ENCODE measurements at regions not wholly inside any gene's neighbourhood (a gene's known extent, or its start where the extent isn't known, plus 50 kb on each side); places are given as distances from the start of the nearest gene placed in this dataset.

DNA sequence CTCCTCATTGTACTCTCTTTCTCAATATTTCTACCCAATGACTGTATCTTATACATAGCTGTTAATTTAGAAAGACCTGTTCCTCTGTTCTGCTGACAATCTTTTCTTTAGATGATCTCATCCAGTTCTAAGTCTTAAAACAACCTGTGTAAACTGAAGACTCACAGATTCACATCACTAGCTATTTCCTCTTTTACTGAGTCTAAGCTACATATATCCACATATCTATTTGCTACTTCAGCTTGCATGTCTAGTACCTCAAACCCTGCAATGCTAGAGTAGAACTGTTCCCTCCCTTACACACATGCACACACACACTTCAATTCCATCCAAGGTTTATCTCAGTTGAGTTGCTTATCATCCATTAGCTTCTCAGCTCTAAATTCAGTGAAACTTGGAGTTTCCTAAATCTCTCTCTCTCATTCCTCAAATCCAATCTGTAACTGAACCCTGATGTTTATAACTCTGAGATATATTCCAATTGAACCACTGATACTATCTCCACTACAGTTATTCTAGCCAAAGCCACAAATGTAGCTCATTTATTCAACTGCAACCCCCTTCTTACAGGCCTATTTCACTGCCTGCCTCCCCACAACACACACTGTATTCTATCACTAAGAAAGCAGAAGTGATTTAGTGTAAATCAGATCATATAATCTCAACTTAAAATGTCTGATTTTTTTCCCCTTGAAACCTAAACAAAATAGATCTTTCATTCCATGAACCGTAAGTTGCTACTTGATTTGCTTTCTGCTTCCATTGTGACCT is 1036.8 kb upstream of the POT1 start:
- no peaks in the 10 kb centered on the region for H3K4me1 ChIP-seq (replicated peaks in 1 of 2)
- no peak overlapping the region for H3K4me3 ChIP-seq
- no peaks in the 10 kb centered on the region for H3K36me3 ChIP-seq (replicated peaks in 1 of 2)
- intact Hi-C loops (cut with DNase I) = no loop called here
- H3K9me3 ChIP-seq (replicated peaks in 1 of 3) = no peaks in the 10 kb centered on the region
- H3K27me3 ChIP-seq = no peaks in the 10 kb centered on the region
- WGBS, 4 donors = 55 to 77% (median 75%) methylated on average over 1 of the region's 1 CpG
- no peak for TF ChIP-seq POLR2A (IDR thresholded peaks at IDR 0.05)
- TF ChIP-seq, protein P1, sequence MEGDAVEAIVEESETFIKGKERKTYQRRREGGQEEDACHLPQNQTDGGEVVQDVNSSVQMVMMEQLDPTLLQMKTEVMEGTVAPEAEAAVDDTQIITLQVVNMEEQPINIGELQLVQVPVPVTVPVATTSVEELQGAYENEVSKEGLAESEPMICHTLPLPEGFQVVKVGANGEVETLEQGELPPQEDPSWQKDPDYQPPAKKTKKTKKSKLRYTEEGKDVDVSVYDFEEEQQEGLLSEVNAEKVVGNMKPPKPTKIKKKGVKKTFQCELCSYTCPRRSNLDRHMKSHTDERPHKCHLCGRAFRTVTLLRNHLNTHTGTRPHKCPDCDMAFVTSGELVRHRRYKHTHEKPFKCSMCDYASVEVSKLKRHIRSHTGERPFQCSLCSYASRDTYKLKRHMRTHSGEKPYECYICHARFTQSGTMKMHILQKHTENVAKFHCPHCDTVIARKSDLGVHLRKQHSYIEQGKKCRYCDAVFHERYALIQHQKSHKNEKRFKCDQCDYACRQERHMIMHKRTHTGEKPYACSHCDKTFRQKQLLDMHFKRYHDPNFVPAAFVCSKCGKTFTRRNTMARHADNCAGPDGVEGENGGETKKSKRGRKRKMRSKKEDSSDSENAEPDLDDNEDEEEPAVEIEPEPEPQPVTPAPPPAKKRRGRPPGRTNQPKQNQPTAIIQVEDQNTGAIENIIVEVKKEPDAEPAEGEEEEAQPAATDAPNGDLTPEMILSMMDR (IDR thresholded peaks at IDR 0.05) = no peak
- DNase-seq = no peak
- no peak overlapping the region for H3K27ac ChIP-seq

GRCh38 chr7:125934955-125935354 is 1005.3 kb upstream of the POT1 start:
- no peaks in the 10 kb centered on the region for H3K27me3 ChIP-seq
- intact Hi-C loops (cut with DNase I) = no loop called here
- no peak for DNase-seq
- H3K27ac ChIP-seq = no peak overlapping the region
- H3K36me3 ChIP-seq (replicated peaks in 1 of 2) = no peaks in the 10 kb centered on the region
- H3K4me1 ChIP-seq (replicated peaks in 1 of 2) = no peaks in the 10 kb centered on the region
- 20 to 38% (median 28%) methylated on average over 1 of the region's 1 CpG for WGBS, 4 donors
- no peak overlapping the region for H3K4me3 ChIP-seq
- H3K9me3 ChIP-seq (replicated peaks in 1 of 3) = no peaks in the 10 kb centered on the region
- TF ChIP-seq POLR2A (IDR thresholded peaks at IDR 0.05) = no peak
- TF ChIP-seq, protein P1 (IDR thresholded peaks at IDR 0.05) = no peak

DNA sequence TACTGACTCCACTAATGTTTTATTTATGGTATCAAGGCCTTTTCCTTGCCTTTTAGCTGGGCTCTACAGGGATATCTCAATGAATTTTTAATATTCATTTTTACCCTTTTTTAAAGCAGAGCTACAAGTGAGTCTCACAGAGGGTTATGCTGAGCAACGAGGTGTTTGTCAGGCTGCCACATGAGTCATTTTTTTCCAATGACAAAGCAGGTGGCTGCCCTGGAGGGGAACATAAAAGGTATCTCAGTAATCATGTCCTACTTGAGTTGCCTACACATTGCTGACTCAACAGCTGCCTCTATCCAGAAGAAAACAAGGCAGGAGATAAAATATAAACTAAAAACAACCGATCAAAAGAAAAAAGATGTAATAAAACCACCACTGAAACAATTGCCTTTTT is 1004.9 kb upstream of the POT1 start:
- no peaks in the 10 kb centered on the region for H3K36me3 ChIP-seq (replicated peaks in 1 of 2)
- intact Hi-C loops (cut with DNase I) = no loop called here
- WGBS, 4 donors = 33 to 50% (median 46%) methylated on average over 2 of the region's 2 CpGs

DNA sequence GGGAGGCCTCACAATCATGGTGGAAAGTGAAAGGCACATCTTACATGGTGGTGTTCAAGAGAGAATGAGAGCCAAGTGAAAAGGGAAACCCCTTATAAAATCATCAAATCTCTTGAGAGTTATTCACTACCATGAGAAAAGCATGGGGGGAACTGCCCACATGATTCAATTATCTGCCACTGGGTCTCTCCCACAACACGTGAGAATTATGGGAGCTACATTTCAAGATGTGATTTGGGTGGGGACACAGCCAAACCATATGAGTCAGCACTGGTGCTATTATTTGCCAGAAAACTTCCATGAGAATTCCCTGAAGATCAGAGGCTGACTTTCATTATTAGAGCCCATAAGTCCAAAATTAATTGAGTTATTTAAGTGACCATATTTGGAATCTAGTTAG is 1001.2 kb upstream of the POT1 start:
- DNase-seq = no peak
- intact Hi-C loops (cut with DNase I) = no loop called here
- H3K9me3 ChIP-seq (replicated peaks in 1 of 3) = peaks cover 0 to 10% (median 0%) of the 10 kb centered on the region in 3 donors
- no peaks in the 10 kb centered on the region for H3K36me3 ChIP-seq (replicated peaks in 1 of 2)
- WGBS, 4 donors = 27 to 72% (median 63%) methylated on average over 1 of the region's 1 CpG
- no peaks in the 10 kb centered on the region for H3K4me1 ChIP-seq (replicated peaks in 1 of 2)
- no peak overlapping the region for H3K27ac ChIP-seq
- no peak for TF ChIP-seq POLR2A (IDR thresholded peaks at IDR 0.05)
- TF ChIP-seq, protein P1 (IDR thresholded peaks at IDR 0.05) = no peak
- H3K27me3 ChIP-seq = no peaks in the 10 kb centered on the region
- no peak overlapping the region for H3K4me3 ChIP-seq

More for the DNA sequence above, 1004.9 kb upstream of the POT1 start:
- peaks cover 0 to 2% (median 0%) of the 10 kb centered on the region in 3 donors for H3K9me3 ChIP-seq (replicated peaks in 1 of 3)
- DNase-seq = peak in 1 of 7 donors; percentile 11
- no peak overlapping the region for H3K27ac ChIP-seq
- H3K4me3 ChIP-seq = no peak overlapping the region
- H3K4me1 ChIP-seq (replicated peaks in 1 of 2) = no peaks in the 10 kb centered on the region
- TF ChIP-seq, protein P1 (IDR thresholded peaks at IDR 0.05) = no peak
- no peak for TF ChIP-seq POLR2A (IDR thresholded peaks at IDR 0.05)
- H3K27me3 ChIP-seq = no peaks in the 10 kb centered on the region

All from adrenal gland (tissue), 9 donors.